ENCODE measurements at regions not wholly inside any gene's neighbourhood (a gene's known extent, or its start where the extent isn't known, plus 50 kb on each side); places are given as distances from the start of the nearest gene placed in this dataset.
A peak's percentile ranks its signal among the peaks of the same experiment; 100 is the strongest.

GRCh38 chr17:71625330-71625729 is 495.5 kb upstream of the SOX9 start:
- peak; percentile 44 for FAIRE-seq
- TF ChIP-seq EZH2 (IDR thresholded peaks at IDR 0.05; ENCODE audit: low read length) (no peak), CTCF (optimal IDR thresholded peaks at IDR 0.05 in 1 of 3, IDR thresholded peaks at IDR 0.05 in 1 of 3, conservative IDR thresholded peaks at IDR 0.05 in 1 of 3; ENCODE audit: extremely low read depth in 1 of 3, insufficient read depth in 2 of 3, low read length in 3 of 3) (no peak)
- no peaks in the 10 kb centered on the region for H3K79me2 ChIP-seq (ENCODE audit: control insufficient read depth, insufficient read depth, low read length)

GRCh38 chr17:71628306-71628705 is 492.5 kb upstream of the SOX9 start:
- FAIRE-seq (peak; percentile 60), DNase-seq (ENCODE audit: low read depth, low spot score) (no peak)
- Histone ChIP-seq H3K4me1 (ENCODE audit: control insufficient read depth, extremely low read depth, insufficient read depth, low read length) (peaks cover 28% of the 10 kb centered on the region), H3K9me3 (ENCODE audit: control insufficient read depth, low read depth, low read length) (peaks cover 5% of the 10 kb centered on the region), H3K4me3 (ENCODE audit: control insufficient read depth in 2 of 3, extremely low read depth in 1 of 3, insufficient read depth in 2 of 3, low read depth in 1 of 3, low read length in 3 of 3) (no peak overlapping the region), H3K4me2 (ENCODE audit: control insufficient read depth, extremely low read depth, insufficient read depth, low read depth, low read length) (no peak overlapping the region), H3K9ac (ENCODE audit: control insufficient read depth, extremely low read depth, insufficient read depth, low read length) (no peak overlapping the region), H3K79me2 (ENCODE audit: control insufficient read depth, insufficient read depth, low read length) (no peaks in the 10 kb centered on the region), H3K36me3 (ENCODE audit: control insufficient read depth in 2 of 2, extremely low read depth in 1 of 2, insufficient read depth in 2 of 2, low read length in 2 of 2) (no peaks in the 10 kb centered on the region), H3K9me1 (ENCODE audit: control insufficient read depth, extremely low read depth, insufficient read depth, low read length) (no peaks in the 10 kb centered on the region), H3K27me3 (ENCODE audit: control insufficient read depth, extremely low read depth, insufficient read depth, low read length) (no peaks in the 10 kb centered on the region), H2AFZ (ENCODE audit: control insufficient read depth, low read length) (no peak overlapping the region), H3K27ac (ENCODE audit: control insufficient read depth, insufficient read depth, low read length) (no peak overlapping the region), H4K20me1 (ENCODE audit: control insufficient read depth, extremely low read depth, insufficient read depth, low read length) (no peaks in the 10 kb centered on the region)
- dilution Hi-C loops (cut with MboI; ENCODE audit: extremely low pct_ligation_motif_present, low sequenced_read_pairs), result no loop called here
- TF ChIP-seq EZH2 (IDR thresholded peaks at IDR 0.05; ENCODE audit: low read length), result no peak
- no peak for TF ChIP-seq CTCF (optimal IDR thresholded peaks at IDR 0.05 in 1 of 3, IDR thresholded peaks at IDR 0.05 in 1 of 3, conservative IDR thresholded peaks at IDR 0.05 in 1 of 3; ENCODE audit: extremely low read depth in 1 of 3, insufficient read depth in 2 of 3, low read length in 3 of 3)

More at GRCh38 chr17:71625330-71625729, 495.5 kb upstream of the SOX9 start:
- no peaks in the 10 kb centered on the region for H3K36me3 ChIP-seq (ENCODE audit: control insufficient read depth in 2 of 2, extremely low read depth in 1 of 2, insufficient read depth in 2 of 2, low read length in 2 of 2)
- H4K20me1 ChIP-seq (ENCODE audit: control insufficient read depth, extremely low read depth, insufficient read depth, low read length), result no peaks in the 10 kb centered on the region
- no peaks in the 10 kb centered on the region for H3K9me1 ChIP-seq (ENCODE audit: control insufficient read depth, extremely low read depth, insufficient read depth, low read length)
- peak overlapping the region; percentile 57 for H2AFZ ChIP-seq (ENCODE audit: control insufficient read depth, low read length)
- peaks cover 5% of the 10 kb centered on the region for H3K9me3 ChIP-seq (ENCODE audit: control insufficient read depth, low read depth, low read length)
- no peak for DNase-seq (ENCODE audit: low read depth, low spot score)
- no peak overlapping the region for H3K4me3 ChIP-seq (ENCODE audit: control insufficient read depth in 2 of 3, extremely low read depth in 1 of 3, insufficient read depth in 2 of 3, low read depth in 1 of 3, low read length in 3 of 3)
- no peak overlapping the region for H3K4me2 ChIP-seq (ENCODE audit: control insufficient read depth, extremely low read depth, insufficient read depth, low read depth, low read length)
- no peak overlapping the region for H3K9ac ChIP-seq (ENCODE audit: control insufficient read depth, extremely low read depth, insufficient read depth, low read length)
- no peaks in the 10 kb centered on the region for H3K27me3 ChIP-seq (ENCODE audit: control insufficient read depth, extremely low read depth, insufficient read depth, low read length)
- no peak overlapping the region for H3K27ac ChIP-seq (ENCODE audit: control insufficient read depth, insufficient read depth, low read length)
- dilution Hi-C loops (cut with MboI; ENCODE audit: extremely low pct_ligation_motif_present, low sequenced_read_pairs), result no loop called here
- H3K4me1 ChIP-seq (ENCODE audit: control insufficient read depth, extremely low read depth, insufficient read depth, low read length), result no peaks in the 10 kb centered on the region

All from keratinocyte (primary cell).